IMR-90 (cell line): ENCODE measurements at regions not wholly inside any gene's neighbourhood (a gene's known extent, or its start where the extent isn't known, plus 50 kb on each side); places are given as distances from the start of the nearest gene placed in this dataset.

ENCODE experiments used
- ATAC-seq: fragments of 200-7000 bp; cut with Tn5 transposase; 2 replicates; pipeline ENCODE4 v1.9.1; 2020; ENCODE audit warnings: low read depth, mild to moderate bottlenecking, moderate library complexity
- BruUV-seq: library from RNA; stranded (reverse); fragments of 400-500 nt; replicated peaks from 2 replicates; lab custom pipeline; 2021; lab: Mats Ljungman, UMichigan
- CTCF ChIA-PET: fragments of 300-600 bp; formaldehyde crosslinking; extraction: SDS; loops from one replicate; lab custom pipeline; 2021; ENCODE audit warnings: antibody characterized with exemption; lab: Yijun Ruan, JAX
- POLR2A ChIA-PET: fragments of 300-600 bp; sonication (Branson Sonifier 250); formaldehyde crosslinking; loops from one replicate; lab custom pipeline; 2022; ENCODE audit warnings: antibody characterized with exemption; ENCODE audit not compliant: unreplicated experiment; lab: Charles Lee
- DNase-seq: peaks from one replicate; pipeline ENCODE4 v3.0.0; 2013
- H2AFZ ChIP-seq: replicated peaks from 2 replicates; pipeline ENCODE3; 2013; ENCODE audit warnings: low read length, mild to moderate bottlenecking; ENCODE audit not compliant: poor library complexity
- H2AK5ac ChIP-seq: 2 replicates; pipeline ENCODE4 v1.6.1; 2013; ENCODE audit warnings: low read depth, low read length, inconsistent platforms
- H2AK9ac ChIP-seq: replicated peaks from 2 replicates; pipeline ENCODE3; 2013; ENCODE audit warnings: mild to moderate bottlenecking, low read depth, low read length, moderate library complexity; ENCODE audit not compliant: poor library complexity
- H2BK120ac ChIP-seq: 2 replicates; pipeline ENCODE4 v1.6.1; 2013; ENCODE audit warnings: low read depth, low read length, inconsistent platforms
- H2BK15ac ChIP-seq: 3 replicates; pipeline ENCODE4 v1.6.1; 2013; ENCODE audit warnings: low read depth, low read length, inconsistent platforms
- H2BK20ac ChIP-seq: 2 replicates; pipeline ENCODE4 v1.6.1; 2013; ENCODE audit warnings: low read depth, mild to moderate bottlenecking, inconsistent platforms, low read length, moderate library complexity
- H2BK5ac ChIP-seq: 2 replicates; pipeline ENCODE4 v1.6.1; 2013; ENCODE audit warnings: mild to moderate bottlenecking, low read depth, low read length, inconsistent platforms; ENCODE audit not compliant: poor library complexity, severe bottlenecking
- H3K14ac ChIP-seq: replicated peaks from 2 replicates; pipeline ENCODE4 v1.6.1; 2013; ENCODE audit warnings: low read depth, low read length, inconsistent platforms
- H3K18ac ChIP-seq: 2 replicates; pipeline ENCODE4 v1.6.1; 2013; ENCODE audit warnings: low read depth, low read length, control low read depth
- H3K23ac ChIP-seq: 2 replicates; pipeline ENCODE4 v1.6.1; 2013; ENCODE audit warnings: low read depth, low read length, inconsistent platforms
- H3K27ac ChIP-seq: 2 replicates; pipeline ENCODE4 v1.5.1; 2013; ENCODE audit warnings: mild to moderate bottlenecking, control low read depth, low read length; ENCODE audit not compliant: insufficient read depth
- H3K27me3 ChIP-seq: 2 replicates; pipeline ENCODE4 v1.6.1; 2013; ENCODE audit warnings: low read length; ENCODE audit not compliant: control insufficient read depth, insufficient read depth
- H3K36me3 ChIP-seq: 2 replicates; pipeline ENCODE4 v1.6.1; 2013; ENCODE audit warnings: low read length, mixed read lengths; ENCODE audit not compliant: control insufficient read depth, insufficient read depth
- H3K4ac ChIP-seq: 2 replicates; pipeline ENCODE4 v1.6.1; 2013; ENCODE audit warnings: low read depth, low read length, inconsistent platforms
- H3K4me1 ChIP-seq: 2 replicates; pipeline ENCODE4 v1.6.1; 2013; ENCODE audit warnings: low read length, mixed read lengths; ENCODE audit not compliant: control insufficient read depth, insufficient read depth
- H3K4me2 ChIP-seq: 2 replicates; pipeline ENCODE4 v1.6.1; 2013; ENCODE audit warnings: low read depth, mild to moderate bottlenecking, control low read depth, low read length, moderate library complexity
- H3K4me3 ChIP-seq: 2 replicates; pipeline ENCODE4 v1.5.1; 2013; ENCODE audit warnings: low read depth, mild to moderate bottlenecking, control low read depth, low read length, moderate library complexity; ENCODE audit not compliant: insufficient read depth
- H3K56ac ChIP-seq: 2 replicates; pipeline ENCODE4 v1.6.1; 2013; ENCODE audit warnings: low read length, inconsistent platforms; ENCODE audit not compliant: insufficient read depth; ENCODE audit errors: extremely low read depth
- H3K79me1 ChIP-seq, 2 experiments: 2 replicates each; pipeline ENCODE4 v1.6.1; 2013; ENCODE audit warnings: low read length in 2 of 2, inconsistent platforms in 1 of 2, low read depth in 1 of 2
- H3K9ac ChIP-seq: 2 replicates; pipeline ENCODE4 v1.6.1; 2013; ENCODE audit warnings: low read depth, low read length, control low read depth
- H3K9me1 ChIP-seq: 2 replicates; pipeline ENCODE4 v1.6.1; 2013; ENCODE audit warnings: low read length, inconsistent platforms; ENCODE audit not compliant: insufficient read depth
- H3K9me3 ChIP-seq: 2 replicates; pipeline ENCODE4 v1.6.1; 2013; ENCODE audit warnings: low read length; ENCODE audit not compliant: control insufficient read depth, insufficient read depth
- H4K20me1 ChIP-seq: 2 replicates; pipeline ENCODE4 v1.6.1; 2013; ENCODE audit warnings: low read length, inconsistent platforms; ENCODE audit not compliant: insufficient read depth
- H4K5ac ChIP-seq: 2 replicates; pipeline ENCODE4 v1.6.1; 2013; ENCODE audit warnings: mild to moderate bottlenecking, low read depth, low read length, control low read depth
- H4K8ac ChIP-seq, 2 experiments: 2 replicates each; pipeline ENCODE4 v1.6.1; 2013; ENCODE audit warnings: low read depth in 2 of 2, low read length in 2 of 2, control low read depth in 1 of 2, inconsistent platforms in 1 of 2
- H4K91ac ChIP-seq: 2 replicates; pipeline ENCODE4 v1.6.1; 2013; ENCODE audit warnings: low read depth, low read length, inconsistent platforms; ENCODE audit not compliant: insufficient read depth
- BHLHE40 ChIP-seq: fragments of 150-350 bp; IDR thresholded peaks from 2 replicates; pipeline ENCODE4 v1.6.1; 2016; ENCODE audit warnings: mild to moderate bottlenecking, low read depth, low read length
- CEBPB ChIP-seq: IDR thresholded peaks from 2 replicates; pipeline ENCODE4 v1.6.1; 2012; ENCODE audit warnings: low read depth, low read length, improper control_type of control experiment
- CHD1 ChIP-seq: IDR thresholded peaks from 2 replicates; pipeline ENCODE4 v1.6.1; 2012; ENCODE audit warnings: low read depth, low read length, improper control_type of control experiment
- ELK1 ChIP-seq: fragments of 150-350 bp; IDR thresholded peaks from 2 replicates; pipeline ENCODE4 v1.6.1; 2016; ENCODE audit warnings: low read depth, mild to moderate bottlenecking, low read length, moderate library complexity, borderline replicate concordance
- FOS ChIP-seq: fragments of 150-350 bp; IDR thresholded peaks from 2 replicates; pipeline ENCODE4 v1.6.1; 2016; ENCODE audit warnings: low read depth, low read length
- MAFK ChIP-seq: IDR thresholded peaks from 2 replicates; pipeline ENCODE4 v1.6.1; 2012; ENCODE audit warnings: low read depth, low read length, improper control_type of control experiment
- MAZ ChIP-seq: IDR thresholded peaks from 2 replicates; pipeline ENCODE4 v1.6.1; 2012; ENCODE audit warnings: low read depth, mild to moderate bottlenecking, low read length, improper control_type of control experiment, moderate library complexity, borderline replicate concordance
- MXI1 ChIP-seq: IDR thresholded peaks from 2 replicates; pipeline ENCODE4 v1.6.1; 2012; ENCODE audit warnings: low read depth, mild to moderate bottlenecking, low read length, moderate library complexity, borderline replicate concordance
- NFE2L2 ChIP-seq: fragments of 150-350 bp; IDR thresholded peaks from 2 replicates; pipeline ENCODE4 v1.6.1; 2016; ENCODE audit warnings: low read depth, mild to moderate bottlenecking, low read length
- POLR2A ChIP-seq: IDR thresholded peaks from 2 replicates; pipeline ENCODE4 v1.6.1; 2012; ENCODE audit warnings: mild to moderate bottlenecking, low read depth, low read length
- RAD21 ChIP-seq: IDR thresholded peaks from 2 replicates; pipeline ENCODE4 v1.6.1; 2012; ENCODE audit warnings: low read length, improper control_type of control experiment
- RCOR1 ChIP-seq: IDR thresholded peaks from 2 replicates; pipeline ENCODE4 v1.6.1; 2012; ENCODE audit warnings: mild to moderate bottlenecking, low read length, improper control_type of control experiment; ENCODE audit not compliant: insufficient replicate concordance
- RFX5 ChIP-seq: IDR thresholded peaks from 2 replicates; pipeline ENCODE4 v1.8.0; 2012; ENCODE audit warnings: low read depth, mild to moderate bottlenecking, low read length, moderate library complexity
- SMC3 ChIP-seq: fragments of 150-350 bp; IDR thresholded peaks from 2 replicates; pipeline ENCODE4 v1.6.1; 2016; ENCODE audit warnings: low read depth, mild to moderate bottlenecking, antibody characterized with exemption, low read length, moderate library complexity
- USF2 ChIP-seq: fragments of 150-350 bp; IDR thresholded peaks from 2 replicates; pipeline ENCODE4 v1.6.1; 2017; ENCODE audit warnings: mild to moderate bottlenecking, antibody characterized with exemption, low read length, low read depth
- dilution Hi-C: fragments of 300-500 bp; cut with HindIII; formaldehyde crosslinking; loops from one replicate; pipeline ENCODE4 v1.14.3; 2018; ENCODE audit warnings: low sequenced_read_pairs; ENCODE audit not compliant: unreplicated experiment
- in situ Hi-C: fragments of 300-500 bp; cut with MboI; formaldehyde crosslinking; loops from 3 replicates; pipeline ENCODE4 v1.14.3; 2019; ENCODE audit warnings: low sequenced_read_pairs, inconsistent platforms, mixed read lengths
- intact Hi-C: fragments of 100-400 bp; cut with micrococcal nuclease; formaldehyde crosslinking; loops from 2 replicates; pipeline ENCODE4 v1.10.0; 2022
- TF ChIP-seq, protein P1 (sequence below): conservative IDR thresholded peaks from 2 replicates; pipeline ENCODE4 v1.5.1; 2012; ENCODE audit warnings: mild to moderate bottlenecking, low read depth, low read length, improper control_type of control experiment

GRCh38 chr3:66561367-66561766 lies 60.5 kb upstream of the LRIG1 start:
- Histone ChIP-seq H4K8ac (no peak overlapping the region), H3K27me3 (no peaks in the 10 kb centered on the region), H2AFZ (no peak overlapping the region), H3K23ac (no peak overlapping the region), H3K14ac (no peak overlapping the region), H3K27ac (no peak overlapping the region), H2BK5ac (no peak overlapping the region), H2AK9ac (no peak overlapping the region), H3K79me1 (no peaks in the 10 kb centered on the region), H4K20me1 (no peaks in the 10 kb centered on the region), H4K5ac (no peak overlapping the region), H4K91ac (no peak overlapping the region), H3K9ac (no peak overlapping the region), H3K9me3 (peaks cover 3% of the 10 kb centered on the region; the same call in 1 of the 2 replicates), H3K4me3 (no peak overlapping the region), H2BK20ac (no peak overlapping the region), H2BK120ac (no peak overlapping the region), H3K4ac (no peak overlapping the region), H3K9me1 (no peaks in the 10 kb centered on the region), H3K4me2 (no peak overlapping the region), H3K56ac (no peak overlapping the region), H3K18ac (no peak overlapping the region), H3K36me3 (no peaks in the 10 kb centered on the region), H3K4me1 (peaks cover 1% of the 10 kb centered on the region; the same call in 1 of the 2 replicates), H2AK5ac (no peak overlapping the region), H2BK15ac (no peak overlapping the region)
- in situ Hi-C loops = no loop called here
- BruUV-seq = no TSS peak
- ATAC-seq (no peak), DNase-seq (peak; percentile 41)
- ChIA-PET POLR2A (no interaction called here), CTCF (no interaction called here)
- no peak for TF ChIP-seq BHLHE40
- no peak for TF ChIP-seq CHD1
- TF ChIP-seq MAFK = no peak
- no peak for TF ChIP-seq ELK1
- TF ChIP-seq POLR2A = no peak
- no peak for TF ChIP-seq MAZ
- no peak for TF ChIP-seq RAD21
- no peak for TF ChIP-seq SMC3
- no peak for TF ChIP-seq USF2
- TF ChIP-seq, protein P1, sequence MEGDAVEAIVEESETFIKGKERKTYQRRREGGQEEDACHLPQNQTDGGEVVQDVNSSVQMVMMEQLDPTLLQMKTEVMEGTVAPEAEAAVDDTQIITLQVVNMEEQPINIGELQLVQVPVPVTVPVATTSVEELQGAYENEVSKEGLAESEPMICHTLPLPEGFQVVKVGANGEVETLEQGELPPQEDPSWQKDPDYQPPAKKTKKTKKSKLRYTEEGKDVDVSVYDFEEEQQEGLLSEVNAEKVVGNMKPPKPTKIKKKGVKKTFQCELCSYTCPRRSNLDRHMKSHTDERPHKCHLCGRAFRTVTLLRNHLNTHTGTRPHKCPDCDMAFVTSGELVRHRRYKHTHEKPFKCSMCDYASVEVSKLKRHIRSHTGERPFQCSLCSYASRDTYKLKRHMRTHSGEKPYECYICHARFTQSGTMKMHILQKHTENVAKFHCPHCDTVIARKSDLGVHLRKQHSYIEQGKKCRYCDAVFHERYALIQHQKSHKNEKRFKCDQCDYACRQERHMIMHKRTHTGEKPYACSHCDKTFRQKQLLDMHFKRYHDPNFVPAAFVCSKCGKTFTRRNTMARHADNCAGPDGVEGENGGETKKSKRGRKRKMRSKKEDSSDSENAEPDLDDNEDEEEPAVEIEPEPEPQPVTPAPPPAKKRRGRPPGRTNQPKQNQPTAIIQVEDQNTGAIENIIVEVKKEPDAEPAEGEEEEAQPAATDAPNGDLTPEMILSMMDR = no peak
- TF ChIP-seq CEBPB = no peak
- no peak for TF ChIP-seq RCOR1
- TF ChIP-seq NFE2L2 = no peak
- no peak for TF ChIP-seq MXI1
- no peak for TF ChIP-seq FOS
- no peak for TF ChIP-seq RFX5
- intact Hi-C loops = no loop called here
- dilution Hi-C loops = no loop called here
